ENCODE measurements at regions not wholly inside any gene's neighbourhood (a gene's known extent, or its start where the extent isn't known, plus 50 kb on each side); places are given as distances from the start of the nearest gene placed in this dataset.

DNA sequence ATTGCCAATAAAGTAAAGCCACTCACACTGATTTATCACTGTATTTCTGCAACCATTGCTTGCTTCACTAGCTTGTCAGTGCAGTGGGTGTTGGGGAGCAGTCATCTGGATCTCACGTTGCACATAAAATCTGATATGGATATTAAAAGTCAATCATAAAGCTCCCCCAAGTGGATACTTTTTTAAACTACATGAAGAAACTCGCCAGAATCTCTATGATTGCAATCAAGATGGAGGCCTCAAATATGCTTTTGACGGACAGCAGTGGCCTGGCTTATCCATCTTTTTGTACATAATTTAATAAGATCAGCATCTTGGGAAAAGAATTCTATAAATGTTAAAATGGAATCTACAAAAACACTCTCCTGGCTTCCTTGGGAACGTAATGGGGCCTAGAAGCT lies 137.7 kb downstream of the WT1 start:
- TF ChIP-seq POLR2AphosphoS5 (IDR thresholded peaks at IDR 0.05; ENCODE audit: low read depth, low read length), result no peak
- TF ChIP-seq POLR2A (IDR thresholded peaks at IDR 0.05; ENCODE audit: low read depth, low read length), result no peak
